SK-MEL-5 (cell line): ENCODE measurements at regions not wholly inside any gene's neighbourhood (a gene's known extent, or its start where the extent isn't known, plus 50 kb on each side); places are given as distances from the start of the nearest gene placed in this dataset.

Experiments used
- DNase-seq: peaks from one replicate; pipeline ENCODE4 v3.0.0-alpha.2; 2016; ENCODE audit warnings: low read depth, low spot score
- in situ Hi-C: cut with HindIII; loops from 2 replicates; pipeline ENCODE4 v1.10.0; 2016; ENCODE audit warnings: low sequenced_read_pairs, high pct_unique_total_duplicates, low pct_unique_long_range_greater_than_20kb

- DNase-seq = no peak
- in situ Hi-C loops = no loop called here
These were observed 71.6 kb upstream of the IMMP2L start for GRCh38 chr7:111633878-111634277.

- no peak for DNase-seq
- in situ Hi-C loops = no loop called here
These were observed 68.6 kb upstream of the IMMP2L start for GRCh38 chr7:111630862-111631261.

GRCh38 chr7:111622084-111622483 is 59.8 kb upstream of the IMMP2L start:
- in situ Hi-C loops = no loop called here
- DNase-seq = no peak
